Gastrocnemius medialis (tissue), 4 donors: ENCODE measurements at regions not wholly inside any gene's neighbourhood (a gene's known extent, or its start where the extent isn't known, plus 50 kb on each side); places are given as distances from the start of the nearest gene placed in this dataset.

Source experiments
- ATAC-seq, 2 donors: fragments of 150-250 bp; one replicate each; pipeline ENCODE4 v1.9.1; 2016
- DNase-seq, 2 donors: peaks; one replicate each; pipeline ENCODE4 v3.0.0-alpha.2; 2019
- H3K27ac ChIP-seq, 4 donors: fragments of 200-600 bp; sonication (generic); 1 replicate in 1 of 4; 2 replicates in 3 of 4; pipeline ENCODE4 v1.5.1; 2016 to 2018; ENCODE audit warnings: mild to moderate bottlenecking in 2 of 4, moderate library complexity in 1 of 4
- H3K27me3 ChIP-seq, 3 donors: fragments of 200-600 bp; sonication (generic) in 2 of 3; 1 replicate in 1 of 3; 2 replicates in 2 of 3; pipeline versions ENCODE4 v1.5.1 to v1.6.0; 2016 to 2019; ENCODE audit warnings: mild to moderate bottlenecking in 1 of 3, moderate library complexity in 1 of 3
- H3K36me3 ChIP-seq, 2 donors: fragments of 200-600 bp; sonication (generic) in 1 of 2; one replicate each; pipeline ENCODE4 v1.5.1; 2017 to 2018
- H3K4me1 ChIP-seq, 2 donors: fragments of 200-600 bp; sonication (generic) in 1 of 2; one replicate each; pipeline ENCODE4 v1.5.1; 2016 to 2017; ENCODE audit warnings: mild to moderate bottlenecking in 2 of 2
- H3K4me3 ChIP-seq, 4 donors: fragments of 200-600 bp; sonication (generic) in 3 of 4; 1 replicate in 1 of 4; 2 replicates in 3 of 4; pipeline ENCODE4 v1.5.1; 2016 to 2019; ENCODE audit warnings: mild to moderate bottlenecking in 2 of 4
- H3K9me3 ChIP-seq, 3 donors: fragments of 200-600 bp; sonication (generic) in 2 of 3; 1 replicate in 1 of 3; 2 replicates in 2 of 3; pipeline ENCODE4 v1.5.1; 2016 to 2019
- CTCF ChIP-seq, 5 experiments: fragments of 450-650 bp in 3 of 5; fragments of 200-600 bp in 2 of 5; sonication (generic) in 2 of 5; IDR thresholded peaks in 4 of 5; conservative IDR thresholded peaks in 1 of 5; 1 replicate in 4 of 5; 2 replicates in 1 of 5; pipeline ENCODE4 v1.5.1; 2016 to 2019; ENCODE audit warnings: antibody characterized with exemption in 5 of 5, mild to moderate bottlenecking in 3 of 5, moderate library complexity in 3 of 5
- POLR2A ChIP-seq, 2 donors: fragments of 450-650 bp; IDR thresholded peaks; one replicate each; pipeline ENCODE4 v1.6.1; 2017; ENCODE audit warnings: antibody characterized with exemption in 2 of 2, mild to moderate bottlenecking in 2 of 2, moderate library complexity in 2 of 2
- in situ Hi-C, 4 donors: fragments of 200-750 bp; cut with MboI; loops; one replicate each; pipeline versions ENCODE4 v1.15.0 to v1.8.0; 2017; ENCODE audit warnings: low sequenced_read_pairs in 4 of 4
- intact Hi-C: fragments of 100-400 bp; cut with DNase I; formaldehyde crosslinking; loops from one replicate; pipeline ENCODE4 v1.15.1; 2023; ENCODE audit warnings: low total_unique reads

- Histone ChIP-seq H3K4me3 (no peak overlapping the region), H3K4me1 (no peaks in the 10 kb centered on the region), H3K36me3 (no peaks in the 10 kb centered on the region), H3K27me3 (no peaks in the 10 kb centered on the region), H3K27ac (no peak overlapping the region), H3K9me3 (no peaks in the 10 kb centered on the region)
- DNase-seq (no peak), ATAC-seq (no peak)
- intact Hi-C loops (no loop called here), in situ Hi-C loops (no loop called here)
- no peak for TF ChIP-seq CTCF (IDR thresholded peaks at IDR 0.05 in 4 of 5, conservative IDR thresholded peaks at IDR 0.05 in 1 of 5)
- no peak for TF ChIP-seq POLR2A (IDR thresholded peaks at IDR 0.05)
Measured at GRCh38 chr21:22630953-22631465, 1632.8 kb downstream of the NCAM2 start.

GRCh38 chr21:22632176-22632575 is 1634.0 kb downstream of the NCAM2 start:
- Histone ChIP-seq H3K27me3 (no peaks in the 10 kb centered on the region), H3K4me1 (no peaks in the 10 kb centered on the region), H3K27ac (no peak overlapping the region), H3K9me3 (no peaks in the 10 kb centered on the region), H3K4me3 (no peak overlapping the region), H3K36me3 (no peaks in the 10 kb centered on the region)
- TF ChIP-seq CTCF (IDR thresholded peaks at IDR 0.05 in 4 of 5, conservative IDR thresholded peaks at IDR 0.05 in 1 of 5) (no peak), POLR2A (IDR thresholded peaks at IDR 0.05) (no peak)
- no peak for ATAC-seq
- DNase-seq, result no peak
- intact Hi-C loops, result no loop called here
- in situ Hi-C loops, result no loop called here

- ATAC-seq (no peak), DNase-seq (no peak)
- H3K27ac ChIP-seq, result no peak overlapping the region
- no peaks in the 10 kb centered on the region for H3K4me1 ChIP-seq
- H3K9me3 ChIP-seq, result no peaks in the 10 kb centered on the region
- H3K27me3 ChIP-seq, result no peaks in the 10 kb centered on the region
- no peak for TF ChIP-seq POLR2A (IDR thresholded peaks at IDR 0.05)
- no peaks in the 10 kb centered on the region for H3K36me3 ChIP-seq
- no peak overlapping the region for H3K4me3 ChIP-seq
- intact Hi-C loops (no loop called here), in situ Hi-C loops (no loop called here)
Measured at GRCh38 chr21:22649246-22649645, 1651.0 kb downstream of the NCAM2 start.

DNA sequence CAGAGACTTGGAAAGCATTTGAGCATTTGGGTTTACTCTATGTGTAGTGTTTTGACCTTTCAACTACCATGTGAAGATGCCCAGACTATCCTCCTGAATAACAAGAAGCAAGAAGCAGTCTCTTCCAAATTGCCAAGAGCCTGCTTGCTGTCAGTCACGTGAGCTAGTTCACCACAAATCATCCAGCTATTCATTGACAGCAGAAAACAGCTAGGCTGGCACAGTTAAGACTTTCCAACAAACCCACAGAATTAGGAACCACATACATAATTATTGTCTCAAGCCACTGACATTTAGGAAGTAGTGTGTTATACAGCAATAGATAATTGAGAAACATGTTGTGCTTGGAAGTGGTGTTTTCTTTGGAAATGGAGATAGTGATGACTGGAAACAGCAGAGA is 1652.0 kb downstream of the NCAM2 start:
- Histone ChIP-seq H3K36me3 (no peaks in the 10 kb centered on the region), H3K27ac (no peak overlapping the region), H3K9me3 (no peaks in the 10 kb centered on the region), H3K27me3 (no peaks in the 10 kb centered on the region), H3K4me3 (no peak overlapping the region), H3K4me1 (no peaks in the 10 kb centered on the region)
- intact Hi-C loops, result no loop called here
- in situ Hi-C loops, result no loop called here
- DNase-seq, result no peak
- ATAC-seq, result no peak
- TF ChIP-seq CTCF (IDR thresholded peaks at IDR 0.05 in 4 of 5, conservative IDR thresholded peaks at IDR 0.05 in 1 of 5), result no peak
- no peak for TF ChIP-seq POLR2A (IDR thresholded peaks at IDR 0.05)

DNA sequence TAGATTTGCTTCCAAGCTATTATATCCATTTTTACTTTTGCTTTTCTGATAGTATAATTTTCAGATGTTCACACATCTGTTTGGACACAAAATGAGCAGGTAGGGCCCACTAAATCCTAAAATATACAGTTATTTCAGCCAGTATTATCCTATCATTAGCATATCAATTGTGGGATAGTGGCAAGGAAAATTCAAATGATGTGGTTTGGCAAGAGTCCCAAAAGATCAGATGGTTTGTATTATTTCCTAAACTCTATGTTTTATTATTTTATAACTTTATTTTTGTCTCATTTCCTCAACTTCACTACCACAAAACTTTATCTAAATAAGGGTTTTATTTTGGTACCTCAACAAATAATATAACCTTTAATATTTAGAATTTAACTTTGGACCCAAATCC is 1659.6 kb downstream of the NCAM2 start:
- no peaks in the 10 kb centered on the region for H3K27me3 ChIP-seq
- DNase-seq, result no peak
- no peak for ATAC-seq
- no peaks in the 10 kb centered on the region for H3K4me1 ChIP-seq
- intact Hi-C loops (no loop called here), in situ Hi-C loops (no loop called here)
- no peaks in the 10 kb centered on the region for H3K36me3 ChIP-seq
- no peak overlapping the region for H3K27ac ChIP-seq
- TF ChIP-seq CTCF (IDR thresholded peaks at IDR 0.05 in 4 of 5, conservative IDR thresholded peaks at IDR 0.05 in 1 of 5) (no peak), POLR2A (IDR thresholded peaks at IDR 0.05) (no peak)
- H3K4me3 ChIP-seq, result no peak overlapping the region
- no peaks in the 10 kb centered on the region for H3K9me3 ChIP-seq
